Peyer's patch (tissue), 4 donors: ENCODE measurements at regions not wholly inside any gene's neighbourhood (a gene's known extent, or its start where the extent isn't known, plus 50 kb on each side); places are given as distances from the start of the nearest gene placed in this dataset.

Experiments used
- DNase-seq, 3 donors: peaks; one replicate each; pipeline ENCODE4 v3.0.0-alpha.2; 2017 to 2019
- H3K27ac ChIP-seq, 4 donors: fragments of 200-600 bp; sonication (generic); one replicate each; pipeline ENCODE4 v1.5.1; 2016 to 2019
- H3K27me3 ChIP-seq, 2 donors: fragments of 200-600 bp; sonication (generic); one replicate each; pipeline ENCODE4 v1.5.1; 2019
- H3K36me3 ChIP-seq, 3 donors: fragments of 200-600 bp; sonication (generic); one replicate each; pipeline ENCODE4 v1.5.1; 2016 to 2019
- H3K4me1 ChIP-seq, 4 donors: fragments of 200-600 bp; sonication (generic); one replicate each; pipeline ENCODE4 v1.5.1; 2016 to 2019
- H3K4me3 ChIP-seq, 4 donors: fragments of 200-600 bp; sonication (generic); 1 replicate in 3 of 4; 2 replicates in 1 of 4; pipeline ENCODE4 v1.5.1; 2016 to 2019; ENCODE audit warnings: mild to moderate bottlenecking in 1 of 4
- H3K9me3 ChIP-seq, 4 donors: fragments of 200-600 bp; sonication (generic); one replicate each; pipeline ENCODE4 v1.5.1; 2016 to 2019; ENCODE audit warnings: mild to moderate bottlenecking in 1 of 4
- POLR2A ChIP-seq, 2 donors: fragments of 450-650 bp; IDR thresholded peaks; one replicate each; pipeline ENCODE4 v1.5.1; 2017; ENCODE audit warnings: antibody characterized with exemption in 2 of 2, mild to moderate bottlenecking in 2 of 2, moderate library complexity in 2 of 2
- TF ChIP-seq, protein P1 (sequence below), 6 experiments: fragments of 450-650 bp in 4 of 6; fragments of 200-600 bp in 2 of 6; sonication (generic) in 1 of 6; IDR thresholded peaks; one replicate each; pipeline ENCODE4 v1.5.1; 2017 to 2019; ENCODE audit warnings: antibody characterized with exemption in 6 of 6, mild to moderate bottlenecking in 3 of 6, moderate library complexity in 1 of 6

DNA sequence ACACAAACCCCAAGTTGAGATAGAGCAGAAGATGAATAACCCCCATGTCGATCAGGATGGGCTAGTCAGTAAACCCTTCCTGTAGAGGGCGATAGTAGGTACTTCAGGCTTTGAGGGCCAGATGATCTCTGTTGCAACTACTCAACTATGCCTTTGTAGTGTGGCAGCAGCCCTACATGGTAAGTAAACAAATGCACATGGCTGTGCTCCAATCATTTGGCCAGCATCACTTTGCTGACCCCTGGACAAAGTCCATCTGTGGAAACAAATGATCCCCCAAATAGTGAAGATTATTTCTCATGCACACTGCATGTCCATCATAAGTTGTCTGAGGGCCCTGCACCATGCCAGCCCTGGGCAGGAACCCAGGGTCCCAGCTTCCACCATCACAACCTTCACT is 402.2 kb upstream of the PROK2 start:
- H3K27me3 ChIP-seq: no peaks in the 10 kb centered on the region
- no peak overlapping the region for H3K27ac ChIP-seq
- H3K4me3 ChIP-seq: no peak overlapping the region
- H3K36me3 ChIP-seq: no peaks in the 10 kb centered on the region
- H3K4me1 ChIP-seq: no peaks in the 10 kb centered on the region
- DNase-seq: no peak
- no peaks in the 10 kb centered on the region for H3K9me3 ChIP-seq
- TF ChIP-seq POLR2A (IDR thresholded peaks at IDR 0.05): no peak
- TF ChIP-seq, protein P1, sequence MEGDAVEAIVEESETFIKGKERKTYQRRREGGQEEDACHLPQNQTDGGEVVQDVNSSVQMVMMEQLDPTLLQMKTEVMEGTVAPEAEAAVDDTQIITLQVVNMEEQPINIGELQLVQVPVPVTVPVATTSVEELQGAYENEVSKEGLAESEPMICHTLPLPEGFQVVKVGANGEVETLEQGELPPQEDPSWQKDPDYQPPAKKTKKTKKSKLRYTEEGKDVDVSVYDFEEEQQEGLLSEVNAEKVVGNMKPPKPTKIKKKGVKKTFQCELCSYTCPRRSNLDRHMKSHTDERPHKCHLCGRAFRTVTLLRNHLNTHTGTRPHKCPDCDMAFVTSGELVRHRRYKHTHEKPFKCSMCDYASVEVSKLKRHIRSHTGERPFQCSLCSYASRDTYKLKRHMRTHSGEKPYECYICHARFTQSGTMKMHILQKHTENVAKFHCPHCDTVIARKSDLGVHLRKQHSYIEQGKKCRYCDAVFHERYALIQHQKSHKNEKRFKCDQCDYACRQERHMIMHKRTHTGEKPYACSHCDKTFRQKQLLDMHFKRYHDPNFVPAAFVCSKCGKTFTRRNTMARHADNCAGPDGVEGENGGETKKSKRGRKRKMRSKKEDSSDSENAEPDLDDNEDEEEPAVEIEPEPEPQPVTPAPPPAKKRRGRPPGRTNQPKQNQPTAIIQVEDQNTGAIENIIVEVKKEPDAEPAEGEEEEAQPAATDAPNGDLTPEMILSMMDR (IDR thresholded peaks at IDR 0.05): no peak

DNA sequence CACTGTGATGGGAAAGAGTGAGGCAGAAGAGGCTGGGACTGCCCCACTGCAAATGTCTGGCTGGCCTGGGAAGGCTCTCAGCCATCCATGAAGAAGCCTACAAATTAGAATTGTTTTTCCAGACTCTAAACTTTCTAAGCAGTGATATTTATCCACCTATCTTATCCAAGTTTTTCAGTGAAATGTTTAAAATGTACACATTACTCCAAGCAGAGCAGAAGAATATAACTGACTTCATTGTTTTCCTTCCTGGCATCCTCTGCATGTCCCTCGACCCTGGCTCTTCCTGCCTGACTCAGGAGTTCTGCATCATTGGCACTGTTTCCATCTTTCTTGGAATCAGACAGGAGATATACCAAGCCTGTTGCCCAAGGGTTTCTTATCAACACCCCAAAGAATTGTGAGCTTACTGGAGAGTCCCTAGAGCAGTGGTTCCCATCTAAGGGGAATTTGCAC is 401.5 kb upstream of the PROK2 start:
- Histone ChIP-seq H3K9me3 (no peaks in the 10 kb centered on the region), H3K27ac (no peak overlapping the region), H3K36me3 (no peaks in the 10 kb centered on the region), H3K4me1 (no peaks in the 10 kb centered on the region), H3K4me3 (no peak overlapping the region), H3K27me3 (no peaks in the 10 kb centered on the region)
- TF ChIP-seq, protein P1 (IDR thresholded peaks at IDR 0.05): no peak
- no peak for TF ChIP-seq POLR2A (IDR thresholded peaks at IDR 0.05)
- DNase-seq: no peak

- Histone ChIP-seq H3K4me3 (no peak overlapping the region), H3K27me3 (no peaks in the 10 kb centered on the region), H3K36me3 (no peaks in the 10 kb centered on the region), H3K9me3 (no peaks in the 10 kb centered on the region), H3K4me1 (no peaks in the 10 kb centered on the region), H3K27ac (no peak overlapping the region)
- no peak for TF ChIP-seq POLR2A (IDR thresholded peaks at IDR 0.05)
- TF ChIP-seq, protein P1 (IDR thresholded peaks at IDR 0.05): no peak
- DNase-seq: no peak
Observed at GRCh38 chr3:72185549-72186399, 400.8 kb upstream of the PROK2 start.

DNA sequence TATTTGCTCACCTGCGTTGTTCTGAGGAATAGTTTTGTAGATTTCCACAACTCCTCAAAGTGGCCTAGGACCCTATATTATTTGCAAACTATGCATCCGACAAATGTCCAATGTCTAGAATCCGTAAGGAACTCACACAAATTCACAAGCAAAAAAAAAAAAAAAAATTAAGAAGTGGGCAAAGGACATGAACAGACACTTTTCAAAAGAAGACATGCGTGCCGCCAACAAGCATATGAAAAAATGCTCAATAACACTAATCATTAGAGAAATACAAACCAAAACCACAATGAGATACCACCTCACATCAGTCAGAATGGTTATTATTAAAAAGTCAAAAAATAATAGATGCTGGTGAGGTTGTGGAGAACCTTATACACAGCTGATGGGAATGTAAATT is 398.5 kb upstream of the PROK2 start:
- Histone ChIP-seq H3K27ac (no peak overlapping the region), H3K27me3 (no peaks in the 10 kb centered on the region), H3K36me3 (no peaks in the 10 kb centered on the region), H3K4me3 (no peak overlapping the region), H3K9me3 (no peaks in the 10 kb centered on the region), H3K4me1 (no peaks in the 10 kb centered on the region)
- DNase-seq: no peak
- TF ChIP-seq POLR2A (IDR thresholded peaks at IDR 0.05): no peak
- TF ChIP-seq, protein P1 (IDR thresholded peaks at IDR 0.05): no peak

- no peak for TF ChIP-seq POLR2A (IDR thresholded peaks at IDR 0.05)
- TF ChIP-seq, protein P1 (IDR thresholded peaks at IDR 0.05): no peak
- H3K27me3 ChIP-seq: no peaks in the 10 kb centered on the region
- H3K4me1 ChIP-seq: peaks cover 0 to 6% (median 4%) of the 10 kb centered on the region in 4 donors
- DNase-seq: no peak
- H3K9me3 ChIP-seq: no peaks in the 10 kb centered on the region
- H3K4me3 ChIP-seq: no peak overlapping the region
- H3K36me3 ChIP-seq: no peaks in the 10 kb centered on the region
- H3K27ac ChIP-seq: no peak overlapping the region
Observed at GRCh38 chr3:72182206-72182605, 397.3 kb upstream of the PROK2 start.
